Neural cell (in vitro differentiated cells): ENCODE measurements at regions not wholly inside any gene's neighbourhood (a gene's known extent, or its start where the extent isn't known, plus 50 kb on each side); places are given as distances from the start of the nearest gene placed in this dataset.

Source experiments
- CTCF ChIP-seq: fragments of 450-650 bp; IDR thresholded peaks from 2 replicates; pipeline ENCODE4 v1.5.1; 2014; ENCODE audit warnings: antibody characterized with exemption, mild to moderate bottlenecking, moderate library complexity; ENCODE audit not compliant: poor library complexity, severe bottlenecking
- EZH2 ChIP-seq: fragments of 200-600, 300-800 bp; shearing (Covaris generic), sonication (generic); IDR thresholded peaks from 2 replicates; pipeline ENCODE4 v1.6.1; 2014; ENCODE audit warnings: antibody characterized with exemption, low read length, borderline replicate concordance, mild to moderate bottlenecking; ENCODE audit not compliant: insufficient read depth, poor library complexity, severe bottlenecking
- TAF1 ChIP-seq: IDR thresholded peaks from 2 replicates; pipeline ENCODE4 v1.6.1; 2012; ENCODE audit warnings: low read depth

DNA sequence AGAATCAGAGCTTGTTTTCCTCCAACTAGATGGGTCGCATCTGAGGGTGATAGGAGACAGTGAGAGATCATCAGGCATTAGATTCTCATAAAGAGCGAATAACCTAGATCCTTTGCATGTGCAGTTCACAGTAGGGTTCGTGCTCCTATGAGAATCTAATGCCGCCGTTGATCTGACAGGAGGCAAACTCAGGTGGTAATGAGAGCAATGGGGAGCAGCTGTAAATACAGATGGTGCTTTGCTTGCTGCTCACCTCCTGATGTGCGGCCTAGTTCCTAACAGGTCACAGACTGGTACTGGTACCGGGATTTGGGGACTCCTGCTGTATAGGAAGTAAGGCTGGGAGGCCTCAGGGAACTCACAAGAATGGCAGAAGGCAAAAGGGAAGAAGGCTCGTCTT is 276.5 kb downstream of the FAT4 start:
- TF ChIP-seq CTCF = no peak
- TF ChIP-seq EZH2 = no peak
- no peak for TF ChIP-seq TAF1
